IPS-NIHi7 (cell line): ENCODE measurements at regions not wholly inside any gene's neighbourhood (a gene's known extent, or its start where the extent isn't known, plus 50 kb on each side); places are given as distances from the start of the nearest gene placed in this dataset.

Source experiments
- DNase-seq: peaks from one replicate; pipeline ENCODE4 v3.0.0; 2012; ENCODE audit warnings: mixed read lengths; ENCODE audit errors: extremely low spot score

DNA sequence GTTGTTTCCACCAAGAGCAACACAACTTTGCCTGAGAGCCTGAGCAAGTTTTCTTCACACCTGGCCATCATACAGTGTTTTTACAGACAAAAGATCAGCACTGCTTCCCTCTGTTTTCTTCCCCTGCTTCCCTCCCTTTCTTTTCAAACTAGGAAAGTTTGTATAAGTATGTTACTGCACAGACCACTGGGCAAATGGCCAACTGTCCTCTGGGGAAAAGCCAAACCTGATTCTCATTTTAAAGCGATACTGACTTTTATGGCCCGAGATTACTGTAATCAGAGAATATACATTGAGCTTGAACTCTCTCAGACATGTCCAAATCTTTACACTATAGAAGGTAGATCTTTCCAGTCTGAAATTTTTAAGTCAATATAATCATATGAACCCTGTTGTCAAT is 415.0 kb downstream of the NFIB start:
- DNase-seq = no peak

GRCh38 chr9:13896922-13897835 is 416.8 kb downstream of the NFIB start:
- DNase-seq = no peak

GRCh38 chr9:13896047-13896446 is 417.9 kb downstream of the NFIB start:
- no peak for DNase-seq

GRCh38 chr9:13885258-13885657 is 428.7 kb downstream of the NFIB start:
- no peak for DNase-seq

DNA sequence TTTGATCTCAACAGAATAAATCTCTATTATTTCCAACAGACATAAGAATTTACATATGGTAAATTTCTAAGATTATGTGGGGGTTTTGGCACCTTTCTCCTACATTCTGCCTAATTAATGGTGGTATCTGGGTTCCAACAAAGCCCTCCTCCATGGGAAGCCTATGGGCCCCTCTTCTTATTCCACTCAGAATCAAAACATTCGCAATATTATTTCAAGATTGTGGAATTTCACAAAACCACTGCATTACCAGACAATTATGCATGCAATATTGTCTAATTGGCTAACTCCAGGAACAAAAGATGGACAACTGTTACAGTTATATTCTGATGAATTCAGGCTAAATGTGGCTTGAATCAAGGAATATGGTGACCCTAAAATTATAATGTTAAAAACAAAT is 434.0 kb downstream of the NFIB start:
- no peak for DNase-seq

- DNase-seq = no peak
These were observed 434.9 kb downstream of the NFIB start for GRCh38 chr9:13879011-13879410.

DNA sequence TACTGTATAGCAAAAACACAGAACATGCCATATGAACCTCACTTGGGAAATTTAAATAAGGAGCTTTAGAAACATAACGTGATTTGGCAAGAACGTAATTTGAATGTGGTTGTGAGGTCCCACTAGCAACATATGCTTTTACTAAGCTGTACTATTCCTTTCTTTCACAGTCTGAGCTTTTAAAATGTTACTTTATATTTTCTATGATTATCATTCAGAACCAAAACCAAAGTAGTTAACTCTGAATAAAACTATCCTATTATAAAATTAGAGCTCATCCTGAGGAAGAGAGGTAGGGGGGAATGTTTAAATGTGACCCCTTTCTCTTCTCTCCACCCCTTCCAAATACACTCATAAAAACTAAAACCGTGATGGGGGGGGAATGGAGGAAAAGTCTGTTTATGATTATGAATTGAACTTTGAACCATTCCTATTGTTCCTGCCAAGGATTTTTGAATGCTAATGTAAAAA is 435.7 kb downstream of the NFIB start:
- no peak for DNase-seq

GRCh38 chr9:13876741-13877140 is 437.2 kb downstream of the NFIB start:
- DNase-seq = no peak

DNA sequence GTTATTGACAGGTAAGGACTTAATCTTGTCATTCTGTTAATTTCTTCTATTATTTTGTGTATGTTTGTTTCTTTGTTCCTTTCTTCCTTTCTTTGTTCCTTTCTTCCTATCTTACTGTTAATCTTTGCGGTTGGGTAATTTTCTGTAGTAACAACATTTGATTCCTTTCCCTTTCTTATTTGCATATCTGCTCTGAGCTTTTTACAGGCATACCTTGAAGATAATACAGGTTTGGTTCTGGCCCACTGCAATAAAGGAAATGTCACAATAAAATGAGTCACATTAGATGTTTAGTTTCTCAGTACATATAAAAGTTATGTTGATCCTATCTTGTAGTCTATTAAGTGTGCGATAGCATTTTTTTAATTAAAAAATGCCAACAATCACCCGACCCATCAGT is 440.7 kb downstream of the NFIB start:
- DNase-seq = no peak

- no peak for DNase-seq
These were observed 445.6 kb downstream of the NFIB start for GRCh38 chr9:13868336-13868735.

DNA sequence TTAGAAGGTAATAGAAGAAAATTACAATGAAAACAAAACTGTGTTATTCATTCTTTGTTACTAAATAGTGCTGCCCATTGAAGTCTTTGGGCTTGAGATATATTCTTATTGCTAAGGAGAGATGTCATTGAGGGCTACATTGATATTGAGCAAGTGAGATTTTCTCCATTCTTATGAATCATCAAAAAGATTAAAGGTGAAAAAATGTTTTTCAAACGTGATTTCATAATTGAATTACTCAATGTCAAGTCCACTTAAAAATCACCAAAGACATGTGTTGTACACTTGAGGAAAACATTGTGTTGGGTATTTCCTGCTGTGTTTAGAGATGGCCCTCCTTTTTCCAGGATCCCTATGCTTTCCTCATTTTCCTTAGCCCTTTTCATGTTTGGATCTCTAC is 448.1 kb downstream of the NFIB start:
- DNase-seq = no peak

- no peak for DNase-seq
These were observed 450.8 kb downstream of the NFIB start for GRCh38 chr9:13863112-13863511.

DNA sequence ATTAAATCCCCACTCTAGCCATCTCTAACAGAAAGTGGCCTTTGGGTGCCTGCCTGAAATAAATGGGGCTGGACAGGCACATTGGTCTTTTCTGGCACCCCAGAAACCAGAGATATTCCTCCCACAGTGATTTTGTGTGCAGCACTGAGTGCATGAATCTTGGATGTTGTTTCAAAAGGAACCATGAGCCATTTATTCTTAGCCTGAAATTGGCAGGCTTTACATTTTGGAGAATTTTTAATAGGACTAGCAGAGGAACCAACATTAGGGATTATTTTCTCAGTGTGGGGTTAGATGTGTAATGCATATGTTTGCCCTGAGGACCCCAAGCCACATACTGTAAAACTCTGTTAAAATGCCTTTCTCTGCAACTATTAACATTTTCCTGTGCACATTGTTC is 451.3 kb downstream of the NFIB start:
- DNase-seq = no peak

DNA sequence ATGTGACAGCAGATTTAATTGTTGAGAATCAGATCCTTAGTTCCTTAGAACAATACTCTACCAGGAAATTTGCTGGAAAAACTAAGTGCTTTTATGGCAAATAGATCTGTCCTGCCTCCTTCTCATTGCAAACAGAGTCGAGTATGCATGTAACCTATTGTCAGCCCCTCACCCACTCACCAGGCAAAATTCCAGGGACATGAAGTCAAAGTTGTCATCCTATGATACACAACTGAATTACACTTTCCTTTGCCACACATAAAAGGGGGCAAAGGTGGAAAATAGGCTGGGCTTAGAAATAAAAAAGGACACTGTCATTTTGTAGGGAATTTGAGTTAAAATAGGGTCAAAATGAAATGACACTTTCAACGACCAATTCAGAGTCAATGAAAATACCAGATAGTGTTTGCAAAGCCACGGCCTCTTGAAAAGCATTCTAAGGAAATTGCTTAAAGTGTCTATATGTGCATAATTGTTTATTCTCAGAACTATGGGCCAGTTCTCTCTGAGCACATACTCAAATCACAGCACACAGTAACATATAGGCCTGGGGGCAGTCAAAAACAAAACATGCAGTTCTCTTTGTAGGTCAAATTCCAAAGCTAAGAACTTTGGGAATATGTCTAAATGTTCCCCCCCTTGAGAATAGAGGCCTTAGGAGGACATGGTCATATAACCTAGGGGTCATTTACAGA is 452.8 kb downstream of the NFIB start:
- DNase-seq = no peak

- no peak for DNase-seq
These were observed 453.9 kb downstream of the NFIB start for GRCh38 chr9:13860019-13860418.

DNA sequence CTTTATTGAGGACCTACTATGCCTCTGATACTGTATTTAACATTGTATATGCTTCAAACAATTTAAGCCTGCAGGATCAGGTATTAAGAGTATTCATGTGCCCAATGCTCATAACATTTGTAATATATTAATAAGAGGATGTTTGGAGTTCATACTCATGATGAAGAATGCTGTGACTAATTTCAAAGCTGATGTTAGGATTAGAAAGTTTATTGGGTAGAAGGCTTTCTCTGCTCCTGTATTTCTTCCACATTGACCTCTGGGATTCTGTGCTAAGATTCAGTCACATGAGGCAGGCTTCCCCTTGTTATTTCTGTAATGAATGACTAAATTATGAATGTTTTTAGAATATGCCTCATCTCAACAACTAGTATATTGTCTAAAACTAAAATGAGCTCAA is 456.4 kb downstream of the NFIB start:
- DNase-seq = no peak

DNA sequence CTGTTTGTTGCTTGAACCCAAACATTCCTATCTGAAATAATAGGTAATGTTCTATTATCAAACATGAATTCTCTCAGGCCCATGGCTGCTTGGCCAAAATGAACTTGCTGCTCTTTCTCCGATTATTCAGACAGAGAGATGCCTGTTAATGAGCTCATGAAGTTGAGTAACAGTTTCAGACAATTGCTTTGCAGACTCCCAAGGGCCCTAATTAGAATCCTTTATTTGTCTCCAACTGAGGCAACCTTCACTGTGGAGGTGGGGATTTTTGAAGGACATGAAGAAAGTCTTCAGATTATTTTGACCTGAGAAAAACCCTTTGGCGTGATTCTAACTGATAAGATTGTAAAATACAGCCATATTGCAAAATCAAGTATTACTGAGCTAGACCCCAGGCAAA is 466.7 kb downstream of the NFIB start:
- DNase-seq = no peak

DNA sequence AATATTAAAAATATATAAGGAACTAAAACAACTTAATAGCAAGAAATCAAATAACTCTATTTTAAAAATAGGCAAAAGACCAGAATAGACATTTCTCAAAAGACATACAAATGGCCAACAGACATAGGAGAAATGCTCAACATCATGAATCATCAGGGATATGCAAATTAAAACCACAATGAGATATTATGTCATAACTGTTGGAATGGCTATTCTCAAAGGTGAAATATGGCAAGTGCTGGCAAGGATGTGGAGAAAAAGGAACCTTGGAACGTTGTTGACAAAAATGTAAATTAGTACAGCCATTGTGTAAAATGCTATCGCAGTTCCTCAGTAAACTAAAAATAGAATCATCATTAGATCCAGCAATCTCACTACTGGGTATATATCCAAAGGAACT is 468.5 kb downstream of the NFIB start:
- no peak for DNase-seq

- DNase-seq = no peak
These were observed 472.0 kb downstream of the NFIB start for GRCh38 chr9:13841746-13842462.

- DNase-seq = no peak
These were observed 481.5 kb downstream of the NFIB start for GRCh38 chr9:13832446-13832845.

GRCh38 chr9:13823026-13823425 is 490.9 kb downstream of the NFIB start:
- no peak for DNase-seq

DNA sequence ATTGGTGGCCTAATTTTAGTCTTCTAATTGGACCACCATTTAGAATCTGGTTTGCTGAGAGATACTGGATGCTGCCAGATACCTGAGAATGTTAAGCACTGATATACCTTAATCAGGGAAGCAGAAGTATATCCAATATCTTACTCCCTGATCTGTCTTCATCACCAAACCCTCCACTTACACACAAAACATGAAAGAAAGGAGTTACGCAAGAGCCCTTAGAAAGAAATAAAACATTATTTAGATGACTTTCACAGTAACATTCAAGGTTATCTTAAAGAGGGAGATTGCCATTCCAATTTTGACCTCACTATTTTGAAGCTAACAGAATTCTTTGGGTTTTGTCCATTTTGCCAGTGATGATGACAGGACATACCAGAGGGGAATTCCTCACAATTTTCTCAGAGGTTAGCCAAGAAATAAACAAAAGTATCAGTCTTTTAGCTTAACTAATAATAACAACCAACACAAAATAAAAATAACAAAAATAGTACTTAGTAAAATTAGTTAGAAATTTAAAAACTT is 496.1 kb downstream of the NFIB start:
- no peak for DNase-seq
